ENCODE measurements at regions not wholly inside any gene's neighbourhood (a gene's known extent, or its start where the extent isn't known, plus 50 kb on each side); places are given as distances from the start of the nearest gene placed in this dataset.

- TF ChIP-seq EP300 (IDR thresholded peaks at IDR 0.05): no peak
- TF ChIP-seq, protein P1, sequence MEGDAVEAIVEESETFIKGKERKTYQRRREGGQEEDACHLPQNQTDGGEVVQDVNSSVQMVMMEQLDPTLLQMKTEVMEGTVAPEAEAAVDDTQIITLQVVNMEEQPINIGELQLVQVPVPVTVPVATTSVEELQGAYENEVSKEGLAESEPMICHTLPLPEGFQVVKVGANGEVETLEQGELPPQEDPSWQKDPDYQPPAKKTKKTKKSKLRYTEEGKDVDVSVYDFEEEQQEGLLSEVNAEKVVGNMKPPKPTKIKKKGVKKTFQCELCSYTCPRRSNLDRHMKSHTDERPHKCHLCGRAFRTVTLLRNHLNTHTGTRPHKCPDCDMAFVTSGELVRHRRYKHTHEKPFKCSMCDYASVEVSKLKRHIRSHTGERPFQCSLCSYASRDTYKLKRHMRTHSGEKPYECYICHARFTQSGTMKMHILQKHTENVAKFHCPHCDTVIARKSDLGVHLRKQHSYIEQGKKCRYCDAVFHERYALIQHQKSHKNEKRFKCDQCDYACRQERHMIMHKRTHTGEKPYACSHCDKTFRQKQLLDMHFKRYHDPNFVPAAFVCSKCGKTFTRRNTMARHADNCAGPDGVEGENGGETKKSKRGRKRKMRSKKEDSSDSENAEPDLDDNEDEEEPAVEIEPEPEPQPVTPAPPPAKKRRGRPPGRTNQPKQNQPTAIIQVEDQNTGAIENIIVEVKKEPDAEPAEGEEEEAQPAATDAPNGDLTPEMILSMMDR (IDR thresholded peaks at IDR 0.05): no peak
- TF ChIP-seq POLR2A (IDR thresholded peaks at IDR 0.05): no peak
Observed at GRCh38 chr3:150259526-150260397, 148.3 kb upstream of the TSC22D2 start.
